Retinal pigment epithelial cell (primary cell): ENCODE measurements at regions not wholly inside any gene's neighbourhood (a gene's known extent, or its start where the extent isn't known, plus 50 kb on each side); places are given as distances from the start of the nearest gene placed in this dataset.

Experiments used
- DNase-seq: peaks from one replicate; pipeline ENCODE4 v3.0.0-alpha.2; 2010; ENCODE audit warnings: low read depth
- H3K4me3 ChIP-seq: 2 replicates; pipeline ENCODE4 v1.5.1; 2011; ENCODE audit warnings: mild to moderate bottlenecking, low read length, control low read depth, moderate library complexity
- CTCF ChIP-seq: conservative IDR thresholded peaks from 2 replicates; pipeline ENCODE4 v1.5.1; 2011; ENCODE audit warnings: low read depth, low read length, control low read depth, inconsistent platforms

- TF ChIP-seq CTCF = no peak
- no peak overlapping the region for H3K4me3 ChIP-seq
- no peak for DNase-seq
These were observed 233.8 kb downstream of the MAP2K4 start for GRCh38 chr17:12254460-12254859.

GRCh38 chr17:12256380-12256995 is 235.8 kb downstream of the MAP2K4 start:
- peak; percentile 71 for TF ChIP-seq CTCF
- no peak overlapping the region for H3K4me3 ChIP-seq
- peak; percentile 6 for DNase-seq

GRCh38 chr17:12257176-12257575 is 236.5 kb downstream of the MAP2K4 start:
- TF ChIP-seq CTCF = no peak
- no peak for DNase-seq
- H3K4me3 ChIP-seq = no peak overlapping the region

- no peak for TF ChIP-seq CTCF
- no peak for DNase-seq
These were observed 240.7 kb downstream of the MAP2K4 start for GRCh38 chr17:12261354-12261753.

GRCh38 chr17:12269751-12270150 is 249.1 kb downstream of the MAP2K4 start:
- no peak for TF ChIP-seq CTCF
- no peak for DNase-seq
- H3K4me3 ChIP-seq = no peak overlapping the region

More at GRCh38 chr17:12261354-12261753, 240.7 kb downstream of the MAP2K4 start:
- no peak overlapping the region for H3K4me3 ChIP-seq

- no peak for TF ChIP-seq CTCF
- no peak for DNase-seq
These were observed 257.1 kb downstream of the MAP2K4 start for GRCh38 chr17:12277827-12278226.

GRCh38 chr17:12282056-12282455 is 261.4 kb downstream of the MAP2K4 start:
- H3K4me3 ChIP-seq = no peak overlapping the region
- DNase-seq = no peak
- no peak for TF ChIP-seq CTCF

More at GRCh38 chr17:12277827-12278226, 257.1 kb downstream of the MAP2K4 start:
- H3K4me3 ChIP-seq = no peak overlapping the region
